GM10266 (cell line): ENCODE measurements at regions not wholly inside any gene's neighbourhood (a gene's known extent, or its start where the extent isn't known, plus 50 kb on each side); places are given as distances from the start of the nearest gene placed in this dataset.
"Not testable (repeated sequence)": the region's sequence is repeated elsewhere in the genome, so short reads cannot be mapped to it uniquely, and the experiment has no call there.

Experiments
- DNase-seq: peaks from one replicate; pipeline ENCODE4 v3.0.0; 2012; ENCODE audit errors: extremely low spot score
- TF ChIP-seq, protein P1 (sequence below): IDR thresholded peaks from 2 replicates; pipeline ENCODE4 v1.5.1; 2012; ENCODE audit warnings: mild to moderate bottlenecking, low read depth; ENCODE audit not compliant: control insufficient read depth, insufficient read depth; ENCODE audit errors: missing control alignments

DNA sequence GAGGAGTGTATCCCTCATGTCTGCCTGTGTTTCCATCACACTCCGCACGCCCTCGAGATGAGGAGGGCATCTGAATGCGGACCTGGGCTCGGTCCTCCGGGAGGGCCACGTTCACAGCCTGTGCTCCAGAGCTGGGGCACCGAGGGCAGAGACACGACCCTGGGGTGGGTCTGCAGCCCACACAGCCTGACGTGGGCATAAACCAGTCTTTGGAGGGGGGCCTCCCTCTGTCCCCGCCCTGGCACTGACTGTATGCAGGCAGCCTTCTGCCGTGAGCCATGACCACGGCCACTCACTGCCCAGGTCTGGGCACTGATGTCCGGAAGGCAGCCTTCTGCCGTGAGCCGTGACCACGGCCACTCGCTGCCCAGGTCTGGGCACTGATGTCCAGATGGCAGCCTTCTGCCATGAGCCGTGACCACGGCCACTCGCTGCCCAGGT, 1425.1 kb downstream of the BRD1 start:
- TF ChIP-seq, protein P1, sequence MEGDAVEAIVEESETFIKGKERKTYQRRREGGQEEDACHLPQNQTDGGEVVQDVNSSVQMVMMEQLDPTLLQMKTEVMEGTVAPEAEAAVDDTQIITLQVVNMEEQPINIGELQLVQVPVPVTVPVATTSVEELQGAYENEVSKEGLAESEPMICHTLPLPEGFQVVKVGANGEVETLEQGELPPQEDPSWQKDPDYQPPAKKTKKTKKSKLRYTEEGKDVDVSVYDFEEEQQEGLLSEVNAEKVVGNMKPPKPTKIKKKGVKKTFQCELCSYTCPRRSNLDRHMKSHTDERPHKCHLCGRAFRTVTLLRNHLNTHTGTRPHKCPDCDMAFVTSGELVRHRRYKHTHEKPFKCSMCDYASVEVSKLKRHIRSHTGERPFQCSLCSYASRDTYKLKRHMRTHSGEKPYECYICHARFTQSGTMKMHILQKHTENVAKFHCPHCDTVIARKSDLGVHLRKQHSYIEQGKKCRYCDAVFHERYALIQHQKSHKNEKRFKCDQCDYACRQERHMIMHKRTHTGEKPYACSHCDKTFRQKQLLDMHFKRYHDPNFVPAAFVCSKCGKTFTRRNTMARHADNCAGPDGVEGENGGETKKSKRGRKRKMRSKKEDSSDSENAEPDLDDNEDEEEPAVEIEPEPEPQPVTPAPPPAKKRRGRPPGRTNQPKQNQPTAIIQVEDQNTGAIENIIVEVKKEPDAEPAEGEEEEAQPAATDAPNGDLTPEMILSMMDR: no peak
- no peak for DNase-seq

DNA sequence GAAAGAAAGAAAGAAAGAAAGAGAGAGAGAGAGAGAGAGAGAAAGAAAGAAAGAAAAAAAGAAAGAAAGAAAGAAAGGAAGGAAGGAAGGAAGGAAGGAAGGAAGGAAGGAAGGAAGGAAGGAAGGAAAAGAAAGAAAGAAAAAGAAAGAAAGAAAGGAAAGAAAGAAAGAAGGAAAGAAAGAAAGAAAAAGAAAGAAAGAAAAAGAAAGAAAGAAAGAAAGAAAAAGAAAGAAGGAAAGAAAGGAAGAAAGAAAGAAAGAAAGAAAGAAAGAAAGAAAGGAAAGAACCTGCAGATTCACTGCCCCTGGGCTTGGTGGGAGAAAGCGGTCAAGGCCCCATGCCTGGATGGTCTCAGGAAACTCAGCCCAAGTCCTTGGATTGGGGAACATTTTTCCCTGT, 1426.2 kb downstream of the BRD1 start:
- DNase-seq: not testable (repeated sequence)

DNA sequence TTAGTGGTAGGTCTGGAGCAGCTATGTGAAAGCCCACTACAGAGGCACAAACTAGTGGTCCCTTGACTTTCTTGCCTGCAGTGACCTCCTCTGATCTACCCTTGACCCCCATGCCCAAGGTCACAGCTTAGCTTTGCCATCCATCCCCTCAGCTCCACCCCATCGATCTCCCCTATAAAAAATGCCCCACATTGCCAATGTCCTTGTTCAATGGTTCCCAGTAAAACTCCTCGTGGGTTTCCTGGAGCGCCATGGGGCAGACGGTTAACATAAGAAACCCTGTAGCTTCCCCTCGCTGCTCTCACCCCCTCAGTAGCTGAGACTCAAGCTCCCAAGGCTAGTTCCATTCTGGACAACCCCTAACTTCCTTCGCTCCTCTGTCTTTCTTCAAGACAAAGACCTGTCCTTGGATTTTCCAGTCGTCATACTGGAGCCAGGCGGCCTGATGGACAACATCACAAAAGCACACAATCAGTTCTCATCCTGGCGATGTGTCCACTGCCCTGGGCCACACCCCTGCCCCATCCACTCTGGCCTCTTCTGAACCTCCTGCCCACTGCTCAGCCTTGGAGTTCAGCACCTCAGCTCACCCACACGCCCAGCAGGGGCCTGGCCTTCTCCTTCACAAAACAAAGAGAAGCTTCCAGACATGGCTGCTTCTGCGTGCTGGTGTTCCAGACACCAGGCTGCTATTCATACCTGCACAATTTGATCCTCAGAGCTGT, 1429.3 kb downstream of the BRD1 start:
- no peak for DNase-seq
- TF ChIP-seq, protein P1: no peak

DNA sequence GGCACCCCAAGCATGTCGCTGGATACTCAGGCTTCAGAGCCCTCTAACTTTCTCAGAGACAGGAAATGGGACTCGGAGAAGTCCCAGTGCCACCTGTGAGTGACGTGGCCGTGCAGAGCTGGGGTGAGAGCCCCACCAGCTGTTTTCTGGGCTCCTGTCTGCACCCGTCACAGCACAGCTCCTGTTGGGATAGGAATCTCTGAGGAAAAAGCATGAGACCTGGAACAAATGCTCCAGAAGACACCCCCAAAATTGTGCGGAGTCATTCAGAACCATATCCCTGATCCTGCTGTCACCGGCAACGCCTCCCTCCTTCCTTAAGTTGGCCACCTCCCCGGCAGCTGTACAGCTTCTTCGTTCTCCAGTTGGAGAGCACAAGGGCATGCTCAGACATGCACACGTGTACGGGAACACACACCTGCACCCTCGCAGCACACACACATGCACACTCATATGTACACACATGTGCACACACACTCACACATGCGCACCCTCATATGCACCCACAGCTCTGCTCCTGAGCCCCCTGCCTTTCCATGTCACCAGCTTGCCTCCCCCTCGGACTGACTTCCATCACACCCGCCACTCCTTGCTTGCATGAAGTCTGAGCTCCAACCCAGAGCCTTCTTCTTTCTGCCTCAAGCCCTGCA, 1430.0 kb downstream of the BRD1 start:
- TF ChIP-seq, protein P1: no peak
- no peak for DNase-seq

DNA sequence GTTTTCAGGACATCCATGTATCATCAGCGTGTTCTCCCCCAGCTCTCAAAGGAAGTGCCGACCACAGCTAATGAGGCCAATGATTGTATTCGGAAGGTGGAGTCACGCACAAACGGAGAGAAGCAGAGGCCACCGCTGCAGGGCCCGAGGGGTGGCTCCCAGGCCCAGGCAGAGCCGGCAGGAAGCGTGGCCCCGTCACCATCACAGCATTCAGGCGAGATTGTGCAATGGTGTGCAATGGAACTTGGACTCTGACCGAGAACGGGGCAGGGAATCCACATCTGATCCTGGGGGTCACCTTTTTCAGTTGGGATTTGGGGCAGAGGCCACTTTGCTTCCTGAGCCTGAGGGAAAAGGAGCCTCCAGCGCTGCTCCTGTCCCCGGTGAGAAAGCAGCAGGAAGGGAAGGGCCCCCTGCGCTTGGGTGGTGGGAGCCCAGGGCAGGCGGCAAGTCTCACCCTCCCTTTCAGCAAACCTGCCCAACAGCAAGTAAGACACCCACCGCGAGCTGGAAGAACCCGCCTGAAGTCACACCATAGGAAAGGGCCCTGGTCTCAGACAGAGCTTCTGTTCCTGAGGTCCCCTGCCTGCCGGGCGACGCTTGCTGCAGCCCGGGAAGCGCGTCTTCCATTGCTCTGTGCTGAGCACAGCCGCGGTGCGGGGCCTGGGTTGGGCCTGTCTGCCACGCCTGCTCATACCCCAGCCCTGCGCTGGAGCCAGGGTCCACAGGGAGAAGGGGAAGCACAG, 1430.7 kb downstream of the BRD1 start:
- DNase-seq: no peak
- TF ChIP-seq, protein P1: no peak

DNA sequence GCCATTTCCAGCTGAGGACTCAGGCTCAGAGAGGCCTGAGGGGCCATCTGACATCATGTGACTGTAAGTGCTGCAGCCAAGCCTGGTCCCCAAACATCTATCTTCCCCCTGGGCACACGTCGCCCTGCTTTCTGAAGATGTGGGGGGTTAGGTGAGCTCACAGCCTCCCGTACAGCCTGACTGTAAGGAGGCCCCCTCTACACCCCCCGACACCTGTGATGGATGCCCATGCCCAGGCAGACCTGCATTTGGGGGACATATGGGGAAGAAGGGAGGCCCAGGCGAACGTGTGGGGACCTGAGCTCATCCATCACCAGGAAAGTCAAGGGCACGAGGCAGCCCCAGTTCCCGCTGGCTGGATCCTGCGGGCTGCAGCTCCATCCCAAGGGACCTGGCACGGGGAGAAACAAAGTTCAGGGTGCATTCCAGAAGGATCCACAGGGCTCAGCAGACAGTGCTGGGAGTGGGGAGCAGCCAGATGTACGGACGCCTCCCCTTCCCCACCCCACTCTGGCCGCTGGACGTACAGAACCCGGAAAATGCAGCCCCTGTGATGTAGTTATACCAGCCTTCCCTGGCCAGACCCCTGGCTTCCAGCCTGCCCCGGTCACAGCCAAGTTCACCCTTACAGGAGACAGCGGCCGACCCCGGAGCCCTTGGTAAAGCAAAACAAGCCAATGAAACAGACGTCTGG, 1431.4 kb downstream of the BRD1 start:
- TF ChIP-seq, protein P1: no peak
- no peak for DNase-seq

DNA sequence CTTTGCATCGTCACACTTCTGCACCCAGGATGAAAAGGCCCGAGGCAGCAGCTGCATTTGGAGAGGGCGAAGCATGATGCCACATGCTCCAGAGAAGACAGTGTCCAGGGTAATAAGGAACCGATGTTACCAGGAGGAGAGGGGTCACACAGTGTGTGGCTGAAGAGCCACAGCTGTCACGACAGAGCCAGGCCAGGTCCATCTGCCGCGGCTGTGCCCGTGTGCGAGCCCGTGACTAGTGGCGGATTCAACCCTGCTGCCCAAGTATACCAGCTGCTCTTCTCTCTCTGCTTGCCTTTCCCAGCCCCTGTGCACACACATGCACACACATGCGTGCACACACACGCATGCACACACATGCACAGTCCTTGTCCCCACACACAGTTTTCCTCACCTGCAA, 1432.5 kb downstream of the BRD1 start:
- no peak for DNase-seq
- TF ChIP-seq, protein P1: no peak
